ENCODE measurements at regions not wholly inside any gene's neighbourhood (a gene's known extent, or its start where the extent isn't known, plus 50 kb on each side); places are given as distances from the start of the nearest gene placed in this dataset.

GRCh38 chr11:26076233-26076990, 255.5 kb upstream of the ANO3 start:
- FAIRE-seq: no peak

GRCh38 chr11:26078231-26078821, 253.6 kb upstream of the ANO3 start:
- DNase-seq (ENCODE audit: insufficient read length, low spot score) (no peak), FAIRE-seq (no peak)

More at GRCh38 chr11:26076233-26076990, 255.5 kb upstream of the ANO3 start:
- DNase-seq (ENCODE audit: insufficient read length, low spot score): no peak

GRCh38 chr11:26084313-26084712, 247.6 kb upstream of the ANO3 start:
- FAIRE-seq: no peak
- no peak for DNase-seq (ENCODE audit: insufficient read length, low spot score)

GRCh38 chr11:26086028-26086427, 245.9 kb upstream of the ANO3 start:
- no peak for DNase-seq (ENCODE audit: insufficient read length, low spot score)
- no peak for FAIRE-seq

GRCh38 chr11:26087120-26087935, 244.6 kb upstream of the ANO3 start:
- DNase-seq (ENCODE audit: insufficient read length, low spot score): no peak
- no peak for FAIRE-seq

- FAIRE-seq: no peak
- DNase-seq (ENCODE audit: insufficient read length, low spot score): no peak
Observed at GRCh38 chr11:26088391-26088790, 243.5 kb upstream of the ANO3 start.

- DNase-seq (ENCODE audit: insufficient read length, low spot score) (no peak), FAIRE-seq (no peak)
Observed at GRCh38 chr11:26090651-26091050, 241.3 kb upstream of the ANO3 start.

GRCh38 chr11:26093206-26093605, 238.7 kb upstream of the ANO3 start:
- DNase-seq (ENCODE audit: insufficient read length, low spot score) (no peak), FAIRE-seq (no peak)

GRCh38 chr11:26095340-26095739, 236.6 kb upstream of the ANO3 start:
- FAIRE-seq (no peak), DNase-seq (ENCODE audit: insufficient read length, low spot score) (no peak)

GRCh38 chr11:26096451-26096850, 235.5 kb upstream of the ANO3 start:
- no peak for DNase-seq (ENCODE audit: insufficient read length, low spot score)
- no peak for FAIRE-seq

GRCh38 chr11:26102325-26102724, 229.6 kb upstream of the ANO3 start:
- FAIRE-seq (no peak), DNase-seq (ENCODE audit: insufficient read length, low spot score) (no peak)

- DNase-seq (ENCODE audit: insufficient read length, low spot score): no peak
- no peak for FAIRE-seq
Observed at GRCh38 chr11:26105762-26106423, 226.0 kb upstream of the ANO3 start.

- FAIRE-seq (no peak), DNase-seq (ENCODE audit: insufficient read length, low spot score) (no peak)
Observed at GRCh38 chr11:26106726-26107125, 225.2 kb upstream of the ANO3 start.

GRCh38 chr11:26109658-26110368, 222.1 kb upstream of the ANO3 start:
- FAIRE-seq (no peak), DNase-seq (ENCODE audit: insufficient read length, low spot score) (no peak)

- no peak for DNase-seq (ENCODE audit: insufficient read length, low spot score)
- no peak for FAIRE-seq
Observed at GRCh38 chr11:26112264-26112663, 219.7 kb upstream of the ANO3 start.

GRCh38 chr11:26121466-26121865, 210.5 kb upstream of the ANO3 start:
- FAIRE-seq (no peak), DNase-seq (ENCODE audit: insufficient read length, low spot score) (no peak)

GRCh38 chr11:26126741-26127140, 205.2 kb upstream of the ANO3 start:
- DNase-seq (ENCODE audit: insufficient read length, low spot score) (no peak), FAIRE-seq (no peak)

GRCh38 chr11:26127336-26127735, 204.6 kb upstream of the ANO3 start:
- DNase-seq (ENCODE audit: insufficient read length, low spot score) (no peak), FAIRE-seq (no peak)

- no peak for FAIRE-seq
- DNase-seq (ENCODE audit: insufficient read length, low spot score): no peak
Observed at GRCh38 chr11:26131406-26131805, 200.5 kb upstream of the ANO3 start.

- FAIRE-seq (no peak), DNase-seq (ENCODE audit: insufficient read length, low spot score) (no peak)
Observed at GRCh38 chr11:26134053-26134452, 197.9 kb upstream of the ANO3 start.
